GM21367 (cell line): ENCODE measurements at regions not wholly inside any gene's neighbourhood (a gene's known extent, or its start where the extent isn't known, plus 50 kb on each side); places are given as distances from the start of the nearest gene placed in this dataset.
"Not testable (repeated sequence)": the region's sequence is repeated elsewhere in the genome, so short reads cannot be mapped to it uniquely, and the experiment has no call there.

Source experiments
- ATAC-seq: cut with Tn5 transposase; IDR thresholded peaks from one replicate; pipeline ENCODE4 v1.9.1; 2021; ENCODE audit not compliant: unreplicated experiment

GRCh38 chr1:199482426-199482825 lies 545.1 kb upstream of the NR5A2 start:
- ATAC-seq: no peak

- ATAC-seq: peak; percentile 49
These were observed 537.9 kb upstream of the NR5A2 start for GRCh38 chr1:199489594-199489993.

- no peak for ATAC-seq
These were observed 536.6 kb upstream of the NR5A2 start for GRCh38 chr1:199490769-199491527.

- ATAC-seq: no peak
These were observed 532.1 kb upstream of the NR5A2 start for GRCh38 chr1:199495432-199495831.

GRCh38 chr1:199498802-199499201 lies 528.7 kb upstream of the NR5A2 start:
- ATAC-seq: not testable (repeated sequence)

GRCh38 chr1:199508072-199508471 lies 519.4 kb upstream of the NR5A2 start:
- ATAC-seq: no peak

- ATAC-seq: no peak
These were observed 518.9 kb upstream of the NR5A2 start for GRCh38 chr1:199508653-199509052.

GRCh38 chr1:199509456-199509855 lies 518.1 kb upstream of the NR5A2 start:
- ATAC-seq: no peak

- peak; percentile 73 for ATAC-seq
These were observed 517.2 kb upstream of the NR5A2 start for GRCh38 chr1:199510314-199510713.

- no peak for ATAC-seq
These were observed 515.3 kb upstream of the NR5A2 start for GRCh38 chr1:199512037-199512710.

- ATAC-seq: no peak
These were observed 512.2 kb upstream of the NR5A2 start for GRCh38 chr1:199515261-199515660.

GRCh38 chr1:199522338-199522737 lies 505.2 kb upstream of the NR5A2 start:
- ATAC-seq: no peak

GRCh38 chr1:199522936-199523335 lies 504.6 kb upstream of the NR5A2 start:
- no peak for ATAC-seq

- ATAC-seq: no peak
These were observed 498.2 kb upstream of the NR5A2 start for GRCh38 chr1:199529324-199529723.

GRCh38 chr1:199533361-199533760 lies 494.1 kb upstream of the NR5A2 start:
- not testable (repeated sequence) for ATAC-seq

- no peak for ATAC-seq
These were observed 481.7 kb upstream of the NR5A2 start for GRCh38 chr1:199545780-199546179.

- no peak for ATAC-seq
These were observed 481.2 kb upstream of the NR5A2 start for GRCh38 chr1:199546323-199546722.

- no peak for ATAC-seq
These were observed 478.1 kb upstream of the NR5A2 start for GRCh38 chr1:199549421-199549820.

- no peak for ATAC-seq
These were observed 477.1 kb upstream of the NR5A2 start for GRCh38 chr1:199550199-199551065.

- peak; percentile 54 for ATAC-seq
These were observed 475.4 kb upstream of the NR5A2 start for GRCh38 chr1:199551967-199552565.

- ATAC-seq: no peak
These were observed 474.4 kb upstream of the NR5A2 start for GRCh38 chr1:199553104-199553503.
